GM18951 (cell line): ENCODE measurements at regions not wholly inside any gene's neighbourhood (a gene's known extent, or its start where the extent isn't known, plus 50 kb on each side); places are given as distances from the start of the nearest gene placed in this dataset.
"Not testable (repeated sequence)": the region's sequence is repeated elsewhere in the genome, so short reads cannot be mapped to it uniquely, and the experiment has no call there.

Source experiments
- POLR2A ChIP-seq: IDR thresholded peaks from 4 replicates; pipeline ENCODE4 v1.6.1; 2011; ENCODE audit warnings: mild to moderate bottlenecking; ENCODE audit not compliant: insufficient read length, insufficient read depth; ENCODE audit errors: extremely low read depth
- in situ Hi-C: fragments of 300-500 bp; cut with MboI; formaldehyde crosslinking; loops from one replicate; pipeline ENCODE4 v1.12.0; 2022; ENCODE audit warnings: low sequenced_read_pairs, mixed read lengths, inconsistent platforms; ENCODE audit not compliant: unreplicated experiment

- in situ Hi-C loops: no loop called here
- no peak for TF ChIP-seq POLR2A
These were observed 521.6 kb upstream of the ST8SIA4 start for GRCh38 chr5:101424530-101425175.

- in situ Hi-C loops: no loop called here
- no peak for TF ChIP-seq POLR2A
These were observed 515.6 kb upstream of the ST8SIA4 start for GRCh38 chr5:101418713-101419118.

DNA sequence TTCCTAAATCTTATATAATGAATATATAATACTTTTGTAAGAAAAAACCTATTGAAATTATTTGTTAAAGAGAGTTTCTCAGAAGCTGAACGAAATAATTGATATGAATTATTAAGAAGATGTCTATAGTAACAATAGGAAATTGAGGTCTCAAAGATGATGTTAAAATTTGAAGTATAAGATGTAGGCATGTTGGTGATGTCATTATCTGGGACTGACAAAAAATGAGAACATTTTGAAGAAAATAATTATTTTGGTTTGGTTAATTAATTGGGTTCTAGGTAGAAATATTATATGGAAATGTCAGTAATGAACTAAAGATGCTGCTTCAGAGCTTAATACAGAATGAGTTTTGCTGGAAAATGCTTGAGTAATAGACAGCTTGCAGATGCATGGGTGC, 501.4 kb upstream of the ST8SIA4 start:
- in situ Hi-C loops: no loop called here
- no peak for TF ChIP-seq POLR2A

GRCh38 chr5:101393795-101394450, 490.8 kb upstream of the ST8SIA4 start:
- in situ Hi-C loops: loop anchor here (25.0 kb wide), 1 partner anchor 782 kb away; no protein-coding TSS in a partner anchor

GRCh38 chr5:101390151-101390908, 487.2 kb upstream of the ST8SIA4 start:
- TF ChIP-seq POLR2A: no peak
- in situ Hi-C loops: loop anchor here (25.0 kb wide), 1 partner anchor 778 kb away; no protein-coding TSS in a partner anchor

More at GRCh38 chr5:101393795-101394450, 490.8 kb upstream of the ST8SIA4 start:
- no peak for TF ChIP-seq POLR2A

DNA sequence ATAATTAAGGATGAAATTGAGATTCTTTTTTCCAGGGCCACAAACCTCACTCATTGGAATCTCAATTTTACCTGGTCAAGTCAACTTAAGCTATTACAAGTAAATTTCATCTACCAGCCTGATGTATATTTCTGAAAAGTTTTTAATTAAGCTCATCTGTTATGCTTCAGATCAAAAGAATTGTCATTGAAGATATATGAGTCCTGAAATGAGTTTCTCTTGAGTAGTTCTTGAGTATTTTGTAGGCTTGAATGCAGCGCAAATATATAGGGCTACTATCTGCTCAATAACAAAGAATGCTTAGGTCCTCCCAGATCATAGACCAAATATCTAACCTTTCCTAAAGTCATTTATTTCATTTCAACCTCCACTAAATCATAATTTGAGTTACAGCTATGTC, 482.2 kb upstream of the ST8SIA4 start:
- in situ Hi-C loops: loop anchor here (25.0 kb wide), 1 partner anchor 773 kb away; no protein-coding TSS in a partner anchor
- TF ChIP-seq POLR2A: no peak

- TF ChIP-seq POLR2A: no peak
- in situ Hi-C loops: no loop called here
These were observed 467.1 kb upstream of the ST8SIA4 start for GRCh38 chr5:101370181-101370580.

DNA sequence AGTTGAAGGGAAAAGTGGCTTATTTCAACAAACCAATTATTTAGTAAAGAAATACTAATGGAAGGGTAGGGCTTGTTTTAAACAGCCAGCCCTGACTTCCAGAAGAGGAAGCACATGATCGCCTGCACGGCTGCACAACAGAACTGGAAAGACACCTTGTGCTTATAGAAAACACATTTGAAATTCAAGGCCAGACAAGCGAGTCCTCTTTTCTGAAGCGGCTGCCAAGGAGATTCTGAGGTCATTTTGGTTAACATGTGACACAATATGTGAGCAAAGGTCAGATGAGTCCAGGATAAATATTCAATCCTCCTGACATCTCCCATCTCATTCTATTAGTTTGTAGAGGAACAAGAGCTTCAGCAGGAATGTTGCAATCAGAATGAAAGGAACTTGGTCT, 461.4 kb upstream of the ST8SIA4 start:
- no peak for TF ChIP-seq POLR2A
- in situ Hi-C loops: no loop called here

DNA sequence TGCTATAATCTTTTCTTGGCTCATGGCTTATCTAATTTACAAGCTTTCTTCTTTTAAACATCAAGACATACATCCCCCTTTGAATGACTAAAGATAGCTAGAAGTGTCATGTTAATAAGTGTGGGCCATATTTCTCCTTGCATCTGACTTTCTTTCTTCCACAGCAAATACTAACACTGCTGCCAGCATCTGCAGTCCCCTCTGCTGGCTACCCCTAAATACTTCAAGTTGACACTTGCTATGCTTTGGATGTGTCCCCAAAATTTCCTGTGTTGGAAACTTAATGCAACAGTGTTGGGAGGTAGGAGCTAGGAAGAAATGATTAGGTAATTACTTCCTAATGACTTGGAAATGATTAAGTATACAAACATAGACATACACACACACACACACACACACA, 459.0 kb upstream of the ST8SIA4 start:
- TF ChIP-seq POLR2A: no peak
- in situ Hi-C loops: no loop called here

DNA sequence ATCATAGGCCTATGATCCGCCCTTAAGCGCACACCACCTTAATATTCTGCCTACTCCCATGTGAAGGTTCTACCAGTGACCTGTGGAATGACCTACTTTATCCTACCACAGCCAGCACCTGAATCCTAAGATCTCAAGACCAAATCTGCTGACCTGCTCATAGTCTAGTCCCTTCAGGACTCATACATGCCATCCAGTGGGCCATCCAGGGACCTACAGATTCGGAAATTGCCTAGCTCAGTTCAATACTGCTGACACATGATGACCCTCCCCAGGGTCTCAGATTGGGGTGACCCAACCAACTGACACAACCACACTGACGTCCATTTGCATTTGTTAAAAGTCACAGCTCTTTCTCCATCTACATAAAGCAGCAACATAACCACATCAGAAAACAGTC, 443.8 kb upstream of the ST8SIA4 start:
- no peak for TF ChIP-seq POLR2A
- in situ Hi-C loops: no loop called here

GRCh38 chr5:101346447-101346846, 443.4 kb upstream of the ST8SIA4 start:
- in situ Hi-C loops: no loop called here
- TF ChIP-seq POLR2A: no peak

DNA sequence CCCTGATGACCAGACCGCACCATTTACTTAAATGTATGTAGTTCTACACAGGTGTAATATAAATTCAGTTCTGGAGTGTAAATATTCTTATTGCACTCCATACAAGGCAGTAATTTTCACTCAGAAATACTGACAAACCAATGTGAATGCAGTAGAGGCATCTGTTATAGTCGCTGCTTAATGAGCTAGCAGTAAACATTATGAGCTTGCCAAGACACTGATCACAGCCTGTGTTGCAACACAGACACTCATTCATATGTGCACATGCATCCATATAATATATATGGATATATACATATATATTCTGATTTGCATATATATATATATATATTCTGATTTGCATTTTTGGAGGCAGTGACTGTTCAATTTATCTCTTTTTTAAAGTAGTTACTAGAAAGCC, 435.1 kb upstream of the ST8SIA4 start:
- TF ChIP-seq POLR2A: no peak
- in situ Hi-C loops: no loop called here

DNA sequence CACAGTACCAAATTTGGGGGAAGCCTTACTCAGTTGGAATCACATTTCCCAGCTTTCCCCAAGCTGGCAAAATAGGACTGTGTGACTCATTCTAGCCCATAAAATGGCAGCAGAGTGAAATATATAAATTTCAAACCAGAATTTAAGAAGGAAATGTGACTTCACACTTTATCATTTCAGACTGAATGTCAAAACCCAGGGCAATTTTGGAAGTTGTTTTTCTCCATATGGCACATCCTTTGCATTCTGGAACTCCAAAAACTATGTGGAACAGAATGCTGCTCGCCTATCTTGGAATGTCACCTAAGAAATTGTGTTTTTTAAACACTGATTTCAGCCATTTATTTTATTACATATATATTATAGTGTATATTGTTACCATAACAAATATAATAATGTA, 424.7 kb upstream of the ST8SIA4 start:
- in situ Hi-C loops: no loop called here
- no peak for TF ChIP-seq POLR2A

DNA sequence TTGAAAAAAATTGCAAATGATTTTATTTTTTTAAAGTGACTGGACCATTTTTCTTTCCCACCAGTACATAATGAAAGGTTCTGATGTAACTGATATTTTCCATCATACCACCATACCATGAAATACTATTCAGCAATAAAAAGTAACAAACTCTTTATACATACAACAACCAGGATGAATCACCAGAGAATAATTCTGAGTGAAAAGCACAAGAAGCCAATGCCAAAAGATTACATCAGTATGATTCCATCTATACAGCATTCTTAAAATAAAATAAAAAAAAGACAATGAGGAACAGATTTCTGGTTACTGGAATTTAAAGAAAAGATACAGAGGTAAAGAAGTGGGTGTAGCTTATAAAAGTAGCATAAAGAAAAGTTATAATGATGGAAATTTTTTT, 423.7 kb upstream of the ST8SIA4 start:
- TF ChIP-seq POLR2A: no peak
- in situ Hi-C loops: no loop called here

GRCh38 chr5:101316401-101316800, 413.3 kb upstream of the ST8SIA4 start:
- in situ Hi-C loops: not testable (repeated sequence)
